ENCODE measurements at regions not wholly inside any gene's neighbourhood (a gene's known extent, or its start where the extent isn't known, plus 50 kb on each side); places are given as distances from the start of the nearest gene placed in this dataset.

- TF ChIP-seq CTCF (IDR thresholded peaks at IDR 0.05) (no peak), POLR2A (IDR thresholded peaks at IDR 0.05) (no peak), EP300 (IDR thresholded peaks at IDR 0.05) (no peak)
Observed at GRCh38 chr4:18343581-18343980, 322.0 kb upstream of the LCORL start.
